ENCODE measurements at regions not wholly inside any gene's neighbourhood (a gene's known extent, or its start where the extent isn't known, plus 50 kb on each side); places are given as distances from the start of the nearest gene placed in this dataset.

GRCh38 chr5:144788046-144788445, 617.4 kb downstream of the KCTD16 start:
- BruUV-seq (replicated peaks) = no TSS peak
- no peaks in the 10 kb centered on the region for H3K27me3 ChIP-seq (ENCODE audit: control insufficient read depth, insufficient read depth, low read length)
- no peak overlapping the region for H3K23ac ChIP-seq (ENCODE audit: low read depth, low read length)
- H3K9ac ChIP-seq (ENCODE audit: low read depth, low read length) = no peak overlapping the region
- no peak overlapping the region for H2BK5ac ChIP-seq (ENCODE audit: low read depth, low read length, poor library complexity, severe bottlenecking)
- no CpG with 5 or more reads among the region's 1 CpG for WGBS, 2 experiments (ENCODE audit: extremely low coverage in 2 of 2, insufficient read length in 1 of 2)
- no peaks in the 10 kb centered on the region for H3K36me3 ChIP-seq (ENCODE audit: control insufficient read depth, insufficient read depth, low read length)
- no peak overlapping the region for H3K18ac ChIP-seq (ENCODE audit: low read depth, low read length)
- no peak overlapping the region for H4K5ac ChIP-seq (ENCODE audit: low read depth, low read length)
- intact Hi-C loops (cut with micrococcal nuclease) = no loop called here
- no peaks in the 10 kb centered on the region for H3K9me3 ChIP-seq (ENCODE audit: control insufficient read depth, insufficient read depth, low read length)
- no peak overlapping the region for H3K4me3 ChIP-seq (ENCODE audit: insufficient read depth, low read depth, low read length)
- no peaks in the 10 kb centered on the region for H3K4me1 ChIP-seq (ENCODE audit: control insufficient read depth, insufficient read depth, low read length)
- no peak overlapping the region for H2BK120ac ChIP-seq (ENCODE audit: low read depth, low read length)
- H4K20me1 ChIP-seq (ENCODE audit: insufficient read depth, low read length) = no peaks in the 10 kb centered on the region
- DNase-seq (no peak), ATAC-seq (ENCODE audit: low read depth) (no peak)
- H2AK9ac ChIP-seq (replicated peaks; ENCODE audit: low read depth, low read length, poor library complexity) = no peak overlapping the region
- H3K14ac ChIP-seq (replicated peaks; ENCODE audit: low read depth, low read length) = no peak overlapping the region
- no peak overlapping the region for H2AFZ ChIP-seq (replicated peaks; ENCODE audit: low read length, poor library complexity)
- no peak overlapping the region for H4K91ac ChIP-seq (ENCODE audit: insufficient read depth, low read depth, low read length)
- in situ Hi-C loops (cut with MboI; ENCODE audit: low sequenced_read_pairs) = no loop called here
- H3K27ac ChIP-seq (ENCODE audit: insufficient read depth, low read length) = no peak overlapping the region
- no peaks in the 10 kb centered on the region for H3K79me1 ChIP-seq (ENCODE audit: low read depth in 1 of 2, low read length in 2 of 2)
- no peak overlapping the region for H3K4ac ChIP-seq (ENCODE audit: low read depth, low read length)
- H2AK5ac ChIP-seq (ENCODE audit: low read depth, low read length) = no peak overlapping the region
- POLR2A ChIA-PET (ENCODE audit: unreplicated experiment) = no interaction called here
- no peak for TF ChIP-seq MXI1 (IDR thresholded peaks at IDR 0.05; ENCODE audit: borderline replicate concordance, low read depth, low read length)
- no peak for TF ChIP-seq USF2 (IDR thresholded peaks at IDR 0.05; ENCODE audit: low read depth, low read length)
- TF ChIP-seq CHD1 (IDR thresholded peaks at IDR 0.05; ENCODE audit: low read depth, low read length) = no peak
- no peak for TF ChIP-seq BHLHE40 (IDR thresholded peaks at IDR 0.05; ENCODE audit: low read depth, low read length)
- no peak for TF ChIP-seq MAZ (IDR thresholded peaks at IDR 0.05; ENCODE audit: borderline replicate concordance, low read depth, low read length)
- no peak for TF ChIP-seq CEBPB (IDR thresholded peaks at IDR 0.05; ENCODE audit: low read depth, low read length)
- TF ChIP-seq FOS (IDR thresholded peaks at IDR 0.05; ENCODE audit: low read depth, low read length) = no peak
- no peak for TF ChIP-seq ELK1 (IDR thresholded peaks at IDR 0.05; ENCODE audit: borderline replicate concordance, low read depth, low read length)
- TF ChIP-seq POLR2A (IDR thresholded peaks at IDR 0.05; ENCODE audit: low read depth, low read length) = no peak
- TF ChIP-seq RFX5 (IDR thresholded peaks at IDR 0.05; ENCODE audit: low read depth, low read length) = no peak
- no peak overlapping the region for H3K56ac ChIP-seq (ENCODE audit: extremely low read depth, insufficient read depth, low read length)
- no peak overlapping the region for H3K4me2 ChIP-seq (ENCODE audit: low read depth, low read length)
- no peak overlapping the region for H2BK20ac ChIP-seq (ENCODE audit: low read depth, low read length)
- CTCF ChIA-PET = no interaction called here
- H2BK15ac ChIP-seq (ENCODE audit: low read depth, low read length) = no peak overlapping the region
- H3K9me1 ChIP-seq (ENCODE audit: insufficient read depth, low read length) = no peaks in the 10 kb centered on the region
- dilution Hi-C loops (cut with HindIII; ENCODE audit: low sequenced_read_pairs, unreplicated experiment) = no loop called here
- H4K8ac ChIP-seq (ENCODE audit: low read depth in 2 of 2, low read length in 2 of 2) = no peak overlapping the region

Data from IMR-90 (cell line).